Hepatocyte (in vitro differentiated cells): ENCODE measurements at regions not wholly inside any gene's neighbourhood (a gene's known extent, or its start where the extent isn't known, plus 50 kb on each side); places are given as distances from the start of the nearest gene placed in this dataset.

ENCODE experiments used
- EZH2phosphoT487 ChIP-seq: fragments of 200-600 bp; sonication (generic); IDR thresholded peaks from one replicate; pipeline ENCODE4 v1.6.1; 2018; ENCODE audit warnings: antibody characterized with exemption, mild to moderate bottlenecking, low read depth, moderate library complexity; ENCODE audit not compliant: unreplicated experiment, severe bottlenecking
- TF ChIP-seq, protein P1 (sequence below): fragments of 200-600 bp; sonication (generic); IDR thresholded peaks from 2 replicates; pipeline ENCODE4 v1.5.1; 2016; ENCODE audit warnings: antibody characterized with exemption, mild to moderate bottlenecking; ENCODE audit not compliant: poor library complexity

DNA sequence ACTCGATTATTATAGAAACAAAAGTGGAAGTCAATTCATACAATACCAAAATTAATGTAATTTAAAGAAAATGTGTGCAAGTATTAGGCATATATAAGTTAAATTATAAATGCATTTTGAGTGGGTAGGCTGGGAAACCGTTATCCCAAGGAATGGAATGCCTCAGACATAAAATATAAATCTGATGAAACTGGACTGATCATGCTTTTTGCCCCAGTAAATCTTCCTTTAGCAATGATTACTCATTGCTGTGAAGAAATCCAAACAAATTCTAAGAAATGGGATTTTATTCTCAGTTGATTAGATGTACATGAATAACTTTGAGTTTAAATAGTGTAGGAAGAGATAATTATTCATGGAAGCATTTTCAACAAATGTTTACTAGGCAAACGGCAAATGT lies 185.5 kb upstream of the KCNMB2 start:
- TF ChIP-seq, protein P1, sequence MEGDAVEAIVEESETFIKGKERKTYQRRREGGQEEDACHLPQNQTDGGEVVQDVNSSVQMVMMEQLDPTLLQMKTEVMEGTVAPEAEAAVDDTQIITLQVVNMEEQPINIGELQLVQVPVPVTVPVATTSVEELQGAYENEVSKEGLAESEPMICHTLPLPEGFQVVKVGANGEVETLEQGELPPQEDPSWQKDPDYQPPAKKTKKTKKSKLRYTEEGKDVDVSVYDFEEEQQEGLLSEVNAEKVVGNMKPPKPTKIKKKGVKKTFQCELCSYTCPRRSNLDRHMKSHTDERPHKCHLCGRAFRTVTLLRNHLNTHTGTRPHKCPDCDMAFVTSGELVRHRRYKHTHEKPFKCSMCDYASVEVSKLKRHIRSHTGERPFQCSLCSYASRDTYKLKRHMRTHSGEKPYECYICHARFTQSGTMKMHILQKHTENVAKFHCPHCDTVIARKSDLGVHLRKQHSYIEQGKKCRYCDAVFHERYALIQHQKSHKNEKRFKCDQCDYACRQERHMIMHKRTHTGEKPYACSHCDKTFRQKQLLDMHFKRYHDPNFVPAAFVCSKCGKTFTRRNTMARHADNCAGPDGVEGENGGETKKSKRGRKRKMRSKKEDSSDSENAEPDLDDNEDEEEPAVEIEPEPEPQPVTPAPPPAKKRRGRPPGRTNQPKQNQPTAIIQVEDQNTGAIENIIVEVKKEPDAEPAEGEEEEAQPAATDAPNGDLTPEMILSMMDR = no peak
- no peak for TF ChIP-seq EZH2phosphoT487
